GM18868 (cell line): ENCODE measurements at regions not wholly inside any gene's neighbourhood (a gene's known extent, or its start where the extent isn't known, plus 50 kb on each side); places are given as distances from the start of the nearest gene placed in this dataset.

Experiments used
- ATAC-seq: cut with Tn5 transposase; IDR thresholded peaks from one replicate; pipeline ENCODE4 v1.9.1; 2021; ENCODE audit warnings: mild to moderate bottlenecking, moderate library complexity; ENCODE audit not compliant: unreplicated experiment

GRCh38 chr16:80024443-80024842 lies 423.9 kb upstream of the MAF start:
- ATAC-seq: no peak

- no peak for ATAC-seq
These were observed 423.3 kb upstream of the MAF start for GRCh38 chr16:80023865-80024264.

GRCh38 chr16:80019395-80019794 lies 418.9 kb upstream of the MAF start:
- ATAC-seq: no peak

GRCh38 chr16:80018466-80018865 lies 417.9 kb upstream of the MAF start:
- no peak for ATAC-seq

- ATAC-seq: no peak
These were observed 416.3 kb upstream of the MAF start for GRCh38 chr16:80016731-80017326.

GRCh38 chr16:80015566-80015965 lies 415.0 kb upstream of the MAF start:
- ATAC-seq: no peak

- no peak for ATAC-seq
These were observed 413.9 kb upstream of the MAF start for GRCh38 chr16:80014241-80014939.

- ATAC-seq: no peak
These were observed 412.0 kb upstream of the MAF start for GRCh38 chr16:80012586-80012985.

- no peak for ATAC-seq
These were observed 409.6 kb upstream of the MAF start for GRCh38 chr16:80009971-80010659.

GRCh38 chr16:80008857-80009256 lies 408.3 kb upstream of the MAF start:
- ATAC-seq: no peak

GRCh38 chr16:80007231-80007630 lies 406.7 kb upstream of the MAF start:
- no peak for ATAC-seq

- ATAC-seq: no peak
These were observed 406.0 kb upstream of the MAF start for GRCh38 chr16:80006241-80007215.

GRCh38 chr16:80004113-80004512 lies 403.6 kb upstream of the MAF start:
- no peak for ATAC-seq

- no peak for ATAC-seq
These were observed 401.7 kb upstream of the MAF start for GRCh38 chr16:80002261-80002660.

- ATAC-seq: no peak
These were observed 397.6 kb upstream of the MAF start for GRCh38 chr16:79998143-79998542.

GRCh38 chr16:79997257-79997656 lies 396.7 kb upstream of the MAF start:
- ATAC-seq: no peak

- no peak for ATAC-seq
These were observed 395.8 kb upstream of the MAF start for GRCh38 chr16:79996321-79996720.

GRCh38 chr16:79995315-79995714 lies 394.8 kb upstream of the MAF start:
- ATAC-seq: no peak

GRCh38 chr16:79994418-79994817 lies 393.9 kb upstream of the MAF start:
- no peak for ATAC-seq

GRCh38 chr16:79993629-79994209 lies 393.2 kb upstream of the MAF start:
- ATAC-seq: no peak

GRCh38 chr16:79991969-79992368 lies 391.4 kb upstream of the MAF start:
- no peak for ATAC-seq
